ENCODE measurements at regions not wholly inside any gene's neighbourhood (a gene's known extent, or its start where the extent isn't known, plus 50 kb on each side); places are given as distances from the start of the nearest gene placed in this dataset.

- no peak for TF ChIP-seq POLR2A (IDR thresholded peaks at IDR 0.05)
- TF ChIP-seq CTCF (IDR thresholded peaks at IDR 0.05): peak in 1 of 6 experiments; percentile 6
These were observed 62.8 kb upstream of the FAM20C start for GRCh38 chr7:129366-130221.

Measured in thyroid gland (tissue), 4 donors.